ENCODE measurements at regions not wholly inside any gene's neighbourhood (a gene's known extent, or its start where the extent isn't known, plus 50 kb on each side); places are given as distances from the start of the nearest gene placed in this dataset.

DNA sequence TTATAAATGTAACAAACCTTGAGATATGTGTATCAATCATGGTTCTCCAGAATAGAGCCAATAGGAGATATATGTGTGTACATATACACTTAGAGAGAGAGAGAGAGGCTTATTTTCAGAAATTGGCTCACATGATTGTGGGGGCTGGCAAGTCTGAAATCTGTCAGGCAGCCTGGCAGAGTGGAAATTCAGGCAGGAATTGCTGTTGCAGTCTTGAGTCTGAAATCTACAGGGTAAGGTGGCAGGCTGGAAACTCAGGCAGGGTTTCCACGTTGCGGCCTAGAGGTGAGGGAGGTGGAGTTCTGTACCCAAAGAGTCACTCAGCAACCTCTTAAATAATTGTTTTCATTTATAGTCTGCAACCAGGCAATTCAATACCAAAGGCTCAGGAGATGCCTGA lies 218.4 kb downstream of the B3GLCT start:
- no peak for TF ChIP-seq EZH2phosphoT487 (IDR thresholded peaks at IDR 0.05; ENCODE audit: borderline replicate concordance, low read length)
- TF ChIP-seq, protein P1, sequence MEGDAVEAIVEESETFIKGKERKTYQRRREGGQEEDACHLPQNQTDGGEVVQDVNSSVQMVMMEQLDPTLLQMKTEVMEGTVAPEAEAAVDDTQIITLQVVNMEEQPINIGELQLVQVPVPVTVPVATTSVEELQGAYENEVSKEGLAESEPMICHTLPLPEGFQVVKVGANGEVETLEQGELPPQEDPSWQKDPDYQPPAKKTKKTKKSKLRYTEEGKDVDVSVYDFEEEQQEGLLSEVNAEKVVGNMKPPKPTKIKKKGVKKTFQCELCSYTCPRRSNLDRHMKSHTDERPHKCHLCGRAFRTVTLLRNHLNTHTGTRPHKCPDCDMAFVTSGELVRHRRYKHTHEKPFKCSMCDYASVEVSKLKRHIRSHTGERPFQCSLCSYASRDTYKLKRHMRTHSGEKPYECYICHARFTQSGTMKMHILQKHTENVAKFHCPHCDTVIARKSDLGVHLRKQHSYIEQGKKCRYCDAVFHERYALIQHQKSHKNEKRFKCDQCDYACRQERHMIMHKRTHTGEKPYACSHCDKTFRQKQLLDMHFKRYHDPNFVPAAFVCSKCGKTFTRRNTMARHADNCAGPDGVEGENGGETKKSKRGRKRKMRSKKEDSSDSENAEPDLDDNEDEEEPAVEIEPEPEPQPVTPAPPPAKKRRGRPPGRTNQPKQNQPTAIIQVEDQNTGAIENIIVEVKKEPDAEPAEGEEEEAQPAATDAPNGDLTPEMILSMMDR (IDR thresholded peaks at IDR 0.05; ENCODE audit: low read depth, low read length, poor library complexity, severe bottlenecking): no peak
